H9 (cell line): ENCODE measurements at regions not wholly inside any gene's neighbourhood (a gene's known extent, or its start where the extent isn't known, plus 50 kb on each side); places are given as distances from the start of the nearest gene placed in this dataset.

Experiments
- DNase-seq: peaks from one replicate; pipeline ENCODE4 v3.0.0-alpha.2; 2017
- H2AFZ ChIP-seq: one replicate; pipeline ENCODE4 v1.6.1; 2013; ENCODE audit warnings: mild to moderate bottlenecking, low read length, control low read depth, moderate library complexity
- H2AK5ac ChIP-seq: 2 replicates; pipeline ENCODE4 v1.6.1; 2013; ENCODE audit warnings: low read length, control low read depth, mixed read lengths; ENCODE audit not compliant: insufficient read length
- H2BK120ac ChIP-seq: one replicate; pipeline ENCODE4 v1.6.1; 2013; ENCODE audit warnings: low read depth, mild to moderate bottlenecking, low read length, control low read depth, inconsistent platforms; ENCODE audit not compliant: poor library complexity, severe bottlenecking
- H2BK12ac ChIP-seq: 2 replicates; pipeline ENCODE4 v1.6.1; 2013; ENCODE audit warnings: low read length, control low read depth, mixed read lengths, low read depth; ENCODE audit not compliant: insufficient read length
- H2BK15ac ChIP-seq: 2 replicates; pipeline ENCODE4 v1.6.1; 2013; ENCODE audit warnings: low read depth, low read length, control low read depth
- H2BK20ac ChIP-seq: one replicate; pipeline ENCODE4 v1.6.1; 2013; ENCODE audit warnings: low read depth, mild to moderate bottlenecking, low read length, control low read depth, inconsistent platforms; ENCODE audit not compliant: poor library complexity, severe bottlenecking
- H2BK5ac ChIP-seq: 2 replicates; pipeline ENCODE4 v1.6.1; 2013; ENCODE audit warnings: low read length, control low read depth, mixed read lengths; ENCODE audit not compliant: insufficient read length
- H3K14ac ChIP-seq: 2 replicates; pipeline ENCODE4 v1.6.1; 2013; ENCODE audit warnings: low read length, control low read depth; ENCODE audit not compliant: insufficient read depth
- H3K18ac ChIP-seq: 2 replicates; pipeline ENCODE4 v1.6.1; 2013; ENCODE audit warnings: low read depth, mild to moderate bottlenecking, mixed read lengths, low read length, control low read depth; ENCODE audit not compliant: insufficient read length
- H3K23ac ChIP-seq: 2 replicates; pipeline ENCODE4 v1.6.1; 2013; ENCODE audit warnings: low read length, control low read depth, mixed read lengths, low read depth; ENCODE audit not compliant: insufficient read length
- H3K23me2 ChIP-seq: 2 replicates; pipeline ENCODE4 v1.6.1; 2013; ENCODE audit warnings: low read depth, mild to moderate bottlenecking, mixed read lengths, low read length, control low read depth; ENCODE audit not compliant: insufficient read length, poor library complexity, severe bottlenecking
- H3K27ac ChIP-seq: 2 replicates; pipeline ENCODE4 v1.5.1; 2013; ENCODE audit warnings: low read length, control low read depth, mixed read lengths, low read depth; ENCODE audit not compliant: insufficient read length
- H3K27me3 ChIP-seq: 2 replicates; pipeline ENCODE4 v1.6.1; 2013; ENCODE audit warnings: low read length, control low read depth, inconsistent platforms; ENCODE audit not compliant: insufficient read depth
- H3K4ac ChIP-seq: 2 replicates; pipeline ENCODE4 v1.6.1; 2013; ENCODE audit warnings: low read depth, mild to moderate bottlenecking, control low read depth, inconsistent platforms, low read length, moderate library complexity
- H3K4me1 ChIP-seq: 2 replicates; pipeline ENCODE4 v1.6.1; 2013; ENCODE audit warnings: low read length, control low read depth, inconsistent platforms; ENCODE audit not compliant: insufficient read depth
- H3K4me2 ChIP-seq: 2 replicates; pipeline ENCODE4 v1.6.1; 2013; ENCODE audit warnings: low read length, control low read depth, mixed read lengths; ENCODE audit not compliant: insufficient read length, insufficient read depth
- H3K56ac ChIP-seq: 2 replicates; pipeline ENCODE4 v1.6.1; 2013; ENCODE audit warnings: low read depth, mild to moderate bottlenecking, mixed read lengths, low read length, control low read depth; ENCODE audit not compliant: insufficient read length
- H3K79me1 ChIP-seq: 2 replicates; pipeline ENCODE4 v1.6.1; 2013; ENCODE audit warnings: low read depth, mild to moderate bottlenecking, moderate library complexity, low read length, control low read depth, inconsistent platforms; ENCODE audit not compliant: insufficient read depth, poor library complexity, severe bottlenecking
- H3K79me2 ChIP-seq: 2 replicates; pipeline ENCODE4 v1.6.1; 2013; ENCODE audit warnings: low read length, control low read depth, inconsistent platforms; ENCODE audit not compliant: insufficient read depth
- H3K9ac ChIP-seq: 2 replicates; pipeline ENCODE4 v1.6.1; 2013; ENCODE audit warnings: low read length, control low read depth, mixed read lengths; ENCODE audit not compliant: insufficient read length; ENCODE audit errors: extremely low read depth
- H3K9me3 ChIP-seq: one replicate; pipeline ENCODE4 v1.6.1; 2013; ENCODE audit warnings: low read depth, low read length, inconsistent platforms; ENCODE audit not compliant: control insufficient read depth
- H3T11ph ChIP-seq: one replicate; pipeline ENCODE4 v1.6.1; 2013; ENCODE audit warnings: mild to moderate bottlenecking, low read length, control low read depth, inconsistent platforms
- H4K20me1 ChIP-seq: one replicate; pipeline ENCODE4 v1.6.1; 2013; ENCODE audit not compliant: control insufficient read depth, insufficient read length, insufficient read depth
- H4K5ac ChIP-seq: 2 replicates; pipeline ENCODE4 v1.6.1; 2013; ENCODE audit warnings: low read depth, mild to moderate bottlenecking, mixed read lengths, low read length, control low read depth; ENCODE audit not compliant: insufficient read length
- H4K8ac ChIP-seq: replicated peaks from 2 replicates; pipeline ENCODE4 v1.6.1; 2013; ENCODE audit warnings: low read length, control low read depth, mixed read lengths, low read depth; ENCODE audit not compliant: insufficient read length
- H4K91ac ChIP-seq: 2 replicates; pipeline ENCODE4 v1.6.1; 2013; ENCODE audit warnings: low read depth, mild to moderate bottlenecking, moderate library complexity, mixed read lengths, low read length, control low read depth; ENCODE audit not compliant: insufficient read length
- H3K27ac Mint-ChIP-seq, 3 experiments: 2 replicates in 2 of 3; 3 replicates in 1 of 3; pipeline ENCODE4 v1.8.0; 2020 to 2021; ENCODE audit warnings: mixed read lengths in 3 of 3, mild to moderate bottlenecking in 1 of 3, moderate library complexity in 1 of 3
- H3K27me3 Mint-ChIP-seq: 2 replicates; pipeline ENCODE4 v1.8.0; 2021; ENCODE audit warnings: low read depth, mild to moderate bottlenecking, moderate library complexity, mixed read lengths
- H3K36me3 Mint-ChIP-seq, 3 experiments: 2 replicates in 2 of 3; 3 replicates in 1 of 3; pipeline ENCODE4 v1.8.0; 2020 to 2021; ENCODE audit warnings: low read depth in 3 of 3, mixed read lengths in 3 of 3; ENCODE audit not compliant: insufficient read depth in 1 of 3
- H3K4me1 Mint-ChIP-seq, 2 experiments: 2 replicates each; pipeline ENCODE4 v1.8.0; 2020; ENCODE audit warnings: mixed read lengths in 2 of 2
- H3K4me3 Mint-ChIP-seq, 2 experiments: 2 replicates in 1 of 2; 3 replicates in 1 of 2; pipeline ENCODE4 v1.8.0; 2020 to 2021; ENCODE audit warnings: mild to moderate bottlenecking in 2 of 2, mixed read lengths in 2 of 2, moderate library complexity in 1 of 2
- H3K9me3 Mint-ChIP-seq, 2 experiments: 2 replicates in 1 of 2; 3 replicates in 1 of 2; pipeline ENCODE4 v1.8.0; 2020; ENCODE audit warnings: mild to moderate bottlenecking in 2 of 2, mixed read lengths in 2 of 2, moderate library complexity in 1 of 2
- WGBS: extraction: QIAGEN DNeasy Blood & Tissue Kit; methylation state at CpG from one replicate; pipeline ENCODE4 v1.1.7; 2013; ENCODE audit warnings: missing lambda C conversion rate, low lambda C conversion rate, mixed read lengths; ENCODE audit not compliant: insufficient read length; ENCODE audit errors: extremely low coverage; 5-methylcytosine and 5-hydroxymethylcytosine counted together
- TF ChIP-seq, protein P1 (sequence below): fragments of 200-600 bp; sonication (generic); conservative IDR thresholded peaks from 3 replicates; pipeline ENCODE4 v1.8.0; 2021; ENCODE audit warnings: antibody characterized with exemption, mild to moderate bottlenecking

DNA sequence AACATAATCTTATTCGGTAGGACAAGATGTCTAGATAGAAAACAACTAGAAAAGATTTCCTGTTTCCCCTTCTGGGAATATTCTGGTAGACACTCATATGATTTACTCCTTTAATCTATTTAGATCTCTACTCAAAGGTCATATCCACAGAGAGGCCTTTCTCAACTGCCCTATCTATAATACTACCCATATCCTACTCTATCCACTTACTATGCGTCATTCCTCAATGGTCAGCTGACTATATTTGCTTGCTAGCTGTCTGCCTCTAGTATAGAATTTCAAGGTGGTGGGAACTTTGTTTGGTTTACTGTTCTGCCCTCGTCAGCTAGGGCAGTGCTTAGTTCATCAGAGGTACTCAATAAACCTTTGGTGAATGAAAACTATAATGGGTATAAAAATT is 157.8 kb upstream of the PKP2 start:
- H4K8ac ChIP-seq: no peak overlapping the region
- no peaks in the 10 kb centered on the region for H4K20me1 ChIP-seq
- H3K4me1 ChIP-seq: peaks cover 5% of the 10 kb centered on the region
- Mint-ChIP-seq H3K4me1 (peaks cover 16 to 22% of the 10 kb centered on the region in 2 experiments), H3K36me3 (no peaks in the 10 kb centered on the region), H3K27ac (no peak overlapping the region), H3K9me3 (peaks cover 0 to 5% of the 10 kb centered on the region in 2 experiments; a peak in 2 of 5 replicates), H3K4me3 (no peak overlapping the region), H3K27me3 (peaks cover 2% of the 10 kb centered on the region; the same call in 1 of the 2 replicates)
- no peak for DNase-seq
- H4K5ac ChIP-seq: no peak overlapping the region
- H2BK5ac ChIP-seq: no peak overlapping the region
- no peak overlapping the region for H2BK15ac ChIP-seq
- no peak overlapping the region for H3K56ac ChIP-seq
- no peak overlapping the region for H3K9ac ChIP-seq
- no peak overlapping the region for H3K27ac ChIP-seq
- H3K18ac ChIP-seq: no peak overlapping the region
- no peaks in the 10 kb centered on the region for H3K27me3 ChIP-seq
- no peaks in the 10 kb centered on the region for H3K79me1 ChIP-seq
- WGBS: no CpG with 5 or more reads among the region's 3 CpGs
- no peak overlapping the region for H3K14ac ChIP-seq
- no peak overlapping the region for H2AK5ac ChIP-seq
- H2BK20ac ChIP-seq: no peak overlapping the region
- no peaks in the 10 kb centered on the region for H3K79me2 ChIP-seq
- no peak overlapping the region for H3K4me2 ChIP-seq
- TF ChIP-seq, protein P1, sequence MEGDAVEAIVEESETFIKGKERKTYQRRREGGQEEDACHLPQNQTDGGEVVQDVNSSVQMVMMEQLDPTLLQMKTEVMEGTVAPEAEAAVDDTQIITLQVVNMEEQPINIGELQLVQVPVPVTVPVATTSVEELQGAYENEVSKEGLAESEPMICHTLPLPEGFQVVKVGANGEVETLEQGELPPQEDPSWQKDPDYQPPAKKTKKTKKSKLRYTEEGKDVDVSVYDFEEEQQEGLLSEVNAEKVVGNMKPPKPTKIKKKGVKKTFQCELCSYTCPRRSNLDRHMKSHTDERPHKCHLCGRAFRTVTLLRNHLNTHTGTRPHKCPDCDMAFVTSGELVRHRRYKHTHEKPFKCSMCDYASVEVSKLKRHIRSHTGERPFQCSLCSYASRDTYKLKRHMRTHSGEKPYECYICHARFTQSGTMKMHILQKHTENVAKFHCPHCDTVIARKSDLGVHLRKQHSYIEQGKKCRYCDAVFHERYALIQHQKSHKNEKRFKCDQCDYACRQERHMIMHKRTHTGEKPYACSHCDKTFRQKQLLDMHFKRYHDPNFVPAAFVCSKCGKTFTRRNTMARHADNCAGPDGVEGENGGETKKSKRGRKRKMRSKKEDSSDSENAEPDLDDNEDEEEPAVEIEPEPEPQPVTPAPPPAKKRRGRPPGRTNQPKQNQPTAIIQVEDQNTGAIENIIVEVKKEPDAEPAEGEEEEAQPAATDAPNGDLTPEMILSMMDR: no peak
- H2BK120ac ChIP-seq: no peak overlapping the region
- no peaks in the 10 kb centered on the region for H3K9me3 ChIP-seq
- H2BK12ac ChIP-seq: no peak overlapping the region
- H3K23ac ChIP-seq: no peak overlapping the region
- H2AFZ ChIP-seq: no peak overlapping the region
- no peaks in the 10 kb centered on the region for H3K23me2 ChIP-seq
- H3T11ph ChIP-seq: no peak overlapping the region
- no peak overlapping the region for H3K4ac ChIP-seq
- H4K91ac ChIP-seq: no peak overlapping the region
